Activated CD4-positive, alpha-beta T cell treated with anti-CD3 and anti-CD28 coated beads, Interleukin-2, Interleukin-6, amounts not matched to agents 100 ng/mL and 50 ng/mL, durations not matched to agents 16 hours and 8 hours (primary cell): ENCODE measurements at regions not wholly inside any gene's neighbourhood (a gene's known extent, or its start where the extent isn't known, plus 50 kb on each side); places are given as distances from the start of the nearest gene placed in this dataset.
A peak's percentile ranks its signal among the peaks of the same experiment; 100 is the strongest.
"Not testable (repeated sequence)": the region's sequence is repeated elsewhere in the genome, so short reads cannot be mapped to it uniquely, and the experiment has no call there.

Source experiments
- DNase-seq: peaks from one replicate; pipeline ENCODE4 v3.0.0-alpha.2; 2020

- DNase-seq = no peak
Observed at GRCh38 chr18:39611381-39612100, 2045.9 kb upstream of the CELF4 start.

GRCh38 chr18:39607034-39607433, 2041.4 kb upstream of the CELF4 start:
- DNase-seq = no peak

- no peak for DNase-seq
Observed at GRCh38 chr18:39604836-39605235, 2039.2 kb upstream of the CELF4 start.

- DNase-seq = no peak
Observed at GRCh38 chr18:39602131-39602530, 2036.5 kb upstream of the CELF4 start.

GRCh38 chr18:39600894-39601293, 2035.3 kb upstream of the CELF4 start:
- DNase-seq = no peak

GRCh38 chr18:39599251-39599650, 2033.7 kb upstream of the CELF4 start:
- no peak for DNase-seq

GRCh38 chr18:39596891-39597290, 2031.3 kb upstream of the CELF4 start:
- DNase-seq = no peak

- no peak for DNase-seq
Observed at GRCh38 chr18:39596221-39596620, 2030.6 kb upstream of the CELF4 start.

- no peak for DNase-seq
Observed at GRCh38 chr18:39594206-39594605, 2028.6 kb upstream of the CELF4 start.

GRCh38 chr18:39591649-39592048, 2026.1 kb upstream of the CELF4 start:
- no peak for DNase-seq

GRCh38 chr18:39589496-39589895, 2023.9 kb upstream of the CELF4 start:
- DNase-seq = no peak

- DNase-seq = no peak
Observed at GRCh38 chr18:39587586-39587985, 2022.0 kb upstream of the CELF4 start.

GRCh38 chr18:39586741-39587140, 2021.1 kb upstream of the CELF4 start:
- no peak for DNase-seq

GRCh38 chr18:39574897-39575296, 2009.3 kb upstream of the CELF4 start:
- DNase-seq = no peak

- DNase-seq = peak; percentile 17
Observed at GRCh38 chr18:39571511-39571910, 2005.9 kb upstream of the CELF4 start.

- DNase-seq = not testable (repeated sequence)
Observed at GRCh38 chr18:39565551-39566230, 2000.1 kb upstream of the CELF4 start.

- DNase-seq = no peak
Observed at GRCh38 chr18:39564716-39565115, 1999.1 kb upstream of the CELF4 start.

- no peak for DNase-seq
Observed at GRCh38 chr18:39561126-39561525, 1995.5 kb upstream of the CELF4 start.

GRCh38 chr18:39558658-39559057, 1993.1 kb upstream of the CELF4 start:
- DNase-seq = no peak

GRCh38 chr18:39555496-39555895, 1989.9 kb upstream of the CELF4 start:
- DNase-seq = no peak

GRCh38 chr18:39550701-39551100, 1985.1 kb upstream of the CELF4 start:
- no peak for DNase-seq

GRCh38 chr18:39549144-39549543, 1983.5 kb upstream of the CELF4 start:
- DNase-seq = no peak

- DNase-seq = no peak
Observed at GRCh38 chr18:39531659-39532058, 1966.1 kb upstream of the CELF4 start.

GRCh38 chr18:39529358-39529757, 1963.8 kb upstream of the CELF4 start:
- DNase-seq = no peak

- no peak for DNase-seq
Observed at GRCh38 chr18:39527465-39527864, 1961.9 kb upstream of the CELF4 start.
